COLO668 (cell line): ENCODE measurements at regions not wholly inside any gene's neighbourhood (a gene's known extent, or its start where the extent isn't known, plus 50 kb on each side); places are given as distances from the start of the nearest gene placed in this dataset.

Experiments
- DNase-seq: peaks from one replicate; lab custom pipeline; 2025; ENCODE audit not compliant: unreplicated experiment; lab: John Stamatoyannopoulos, UW

- no peak for DNase-seq
Measured at GRCh38 chr13:34764246-34764645, 177.8 kb upstream of the NBEA start.

DNA sequence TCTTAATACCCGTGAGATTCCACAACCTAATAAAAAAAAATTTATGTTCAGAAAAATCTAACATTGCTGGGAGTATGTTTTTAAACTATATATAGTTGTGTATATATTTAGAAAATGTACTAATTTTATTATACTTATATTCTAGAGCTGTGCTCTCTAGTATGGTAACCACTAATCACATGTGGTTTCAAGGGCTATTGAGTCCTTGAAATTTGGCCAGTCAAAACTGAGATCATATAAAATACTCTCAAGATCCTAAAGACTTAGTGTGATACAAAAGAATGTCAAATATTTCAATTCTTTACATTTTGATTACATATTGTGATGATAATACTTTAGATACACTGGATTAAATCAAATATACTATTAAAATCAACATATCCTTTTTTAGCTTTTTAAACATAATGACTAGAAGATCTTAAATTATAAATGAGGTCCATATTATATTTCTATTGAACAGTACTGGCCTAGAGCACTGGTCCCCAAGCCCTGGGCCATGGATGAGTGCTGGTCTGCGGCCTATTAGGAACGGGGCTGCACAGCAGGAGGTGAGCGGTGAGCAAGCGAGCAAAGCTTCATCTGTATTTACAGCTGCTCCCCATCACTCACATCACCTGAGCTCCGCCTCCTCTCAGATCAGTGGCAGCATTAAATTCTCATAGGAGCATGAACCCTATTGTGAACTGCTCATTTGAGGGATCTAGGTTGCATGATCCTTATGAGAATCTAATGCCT, 176.5 kb upstream of the NBEA start:
- DNase-seq: no peak

DNA sequence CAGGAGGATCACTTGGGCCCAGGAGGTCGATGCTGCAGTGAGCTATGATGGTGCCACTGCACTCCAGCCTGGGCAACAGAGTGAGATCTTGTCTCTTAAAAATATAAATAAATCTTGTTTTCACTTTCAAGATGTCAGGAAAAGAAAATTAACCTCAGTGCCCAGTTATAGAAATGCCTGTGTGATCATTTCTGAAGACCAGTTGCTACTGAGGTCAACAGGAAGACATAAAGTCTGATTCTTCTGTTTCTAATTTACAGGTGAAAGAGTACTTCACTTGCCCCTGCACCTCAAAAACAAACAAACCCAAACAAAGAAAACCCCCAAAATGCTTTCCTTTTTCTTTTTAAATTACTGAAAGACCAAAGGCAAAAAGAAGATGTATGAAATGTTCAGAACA, 174.3 kb upstream of the NBEA start:
- DNase-seq: no peak

- DNase-seq: no peak
Measured at GRCh38 chr13:34772206-34772605, 169.9 kb upstream of the NBEA start.

DNA sequence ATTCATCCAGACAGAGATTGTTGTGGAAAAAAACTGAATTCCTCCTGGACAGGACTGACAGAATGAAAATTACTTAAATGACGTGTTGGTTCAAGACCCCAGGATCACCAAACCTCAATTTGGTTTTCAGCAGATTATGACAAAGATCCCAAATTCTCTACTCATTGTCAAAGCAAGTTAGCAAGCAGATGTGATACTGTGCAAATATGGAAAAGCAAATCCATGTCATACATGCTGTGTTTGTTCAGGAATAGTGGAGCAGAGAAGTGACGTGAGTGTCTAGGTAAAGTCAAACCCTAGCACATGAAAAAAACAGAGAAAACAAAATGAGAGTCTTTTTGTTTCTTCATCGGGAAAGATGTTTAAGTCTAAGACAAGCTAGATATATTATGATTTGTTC, 169.2 kb upstream of the NBEA start:
- DNase-seq: no peak

DNA sequence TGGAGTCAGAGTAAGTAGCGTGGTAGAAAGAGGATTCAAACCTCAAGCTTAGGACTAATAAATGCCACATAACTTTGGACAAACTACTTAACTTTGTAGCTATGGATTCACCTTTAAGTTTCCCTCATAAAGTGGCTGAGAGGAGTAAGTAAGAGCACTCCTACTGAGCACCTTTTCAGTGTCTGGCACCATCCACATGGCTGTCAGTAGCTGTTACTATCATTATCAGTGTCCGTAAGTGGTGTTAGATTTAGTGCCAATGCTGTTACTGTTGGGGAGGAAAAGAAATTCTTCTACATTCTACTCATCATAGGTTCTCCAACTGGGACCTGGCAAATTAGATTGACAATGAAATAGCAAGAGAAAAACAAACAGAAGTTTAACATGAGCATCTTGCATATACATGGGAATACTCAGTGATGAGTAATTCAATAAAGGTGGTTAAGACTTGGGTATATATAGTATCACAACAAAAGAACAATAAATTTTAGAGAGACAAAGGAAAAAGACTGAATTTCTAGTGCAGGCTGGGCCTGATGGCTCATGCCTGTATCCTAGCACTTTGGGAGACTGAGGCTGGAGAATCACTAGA, 165.6 kb upstream of the NBEA start:
- DNase-seq: no peak

DNA sequence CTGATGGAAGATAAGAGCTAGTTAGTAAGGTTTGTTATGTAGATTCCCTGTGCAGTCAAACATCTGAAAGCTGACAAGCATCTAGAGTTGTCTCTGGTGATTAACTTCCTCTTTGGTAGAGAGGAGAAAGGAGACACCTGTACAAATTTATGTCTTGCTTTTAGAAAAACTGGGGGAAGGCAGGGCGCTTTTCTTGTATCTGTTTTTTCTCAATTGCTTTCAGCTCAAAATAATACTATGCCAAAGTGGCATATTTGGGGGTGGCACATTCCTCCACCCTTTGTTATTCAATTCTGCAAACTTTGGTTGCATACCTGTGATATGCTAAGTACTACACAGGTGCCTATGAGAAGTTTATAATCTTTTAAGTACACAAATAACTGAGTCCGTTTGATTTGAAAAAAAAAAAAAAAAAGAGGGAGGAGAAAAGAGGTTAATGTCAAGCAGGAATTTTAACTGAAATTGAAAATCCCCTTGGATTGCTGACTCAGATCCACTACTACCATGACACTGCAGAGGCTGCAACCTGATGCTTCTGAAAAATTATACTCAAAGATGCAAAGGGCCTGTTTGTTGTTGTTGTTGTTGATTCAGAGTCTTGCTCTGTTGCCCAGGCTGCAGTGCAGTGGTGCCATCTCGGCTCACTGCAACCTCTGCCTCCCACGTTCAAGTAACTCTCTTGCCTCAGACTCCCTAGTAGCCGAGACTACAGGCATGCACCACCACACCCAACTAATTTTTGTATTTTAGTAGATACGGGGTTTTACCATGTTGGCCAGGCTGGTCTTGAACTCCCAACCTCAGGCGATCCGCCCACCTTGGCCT, 164.8 kb upstream of the NBEA start:
- DNase-seq: no peak

DNA sequence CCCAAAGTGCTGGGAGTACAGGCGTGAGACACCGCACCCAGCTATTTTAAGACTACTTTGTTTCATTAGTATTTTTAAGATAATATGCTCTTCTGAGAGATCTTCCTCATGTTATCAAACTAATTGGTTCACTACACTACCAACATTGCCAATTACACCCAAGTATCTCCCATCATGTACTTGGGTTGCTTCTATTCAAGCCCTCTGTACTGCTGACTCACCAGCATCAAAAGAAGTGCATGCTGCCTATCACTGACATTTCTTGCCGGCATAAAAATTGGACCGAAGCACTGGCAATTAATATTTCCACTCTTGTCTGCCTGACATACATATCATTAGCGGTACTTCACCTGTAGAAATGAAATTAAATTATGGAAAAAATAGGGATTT, 164.2 kb upstream of the NBEA start:
- DNase-seq: no peak

DNA sequence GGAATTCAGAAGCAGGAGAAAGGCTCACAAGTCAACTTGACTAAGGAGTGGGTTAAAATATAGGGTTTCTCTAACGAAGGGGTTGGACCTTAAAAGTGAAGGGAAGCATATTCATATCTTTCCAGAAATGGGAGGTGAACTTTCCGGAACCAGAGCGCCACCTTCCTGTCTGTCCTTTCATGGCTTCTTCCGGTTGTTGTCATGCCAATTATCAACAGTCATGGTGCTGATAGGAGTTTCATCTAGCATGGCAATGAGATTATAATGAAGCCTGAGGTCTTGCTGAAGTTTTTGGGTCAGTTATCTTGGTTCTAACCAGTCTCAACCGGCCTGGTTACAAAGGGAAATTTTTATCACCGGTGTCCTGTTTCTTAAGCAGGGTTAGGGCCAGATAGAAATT, 162.9 kb upstream of the NBEA start:
- no peak for DNase-seq

- DNase-seq: no peak
Measured at GRCh38 chr13:34793301-34793700, 148.8 kb upstream of the NBEA start.

DNA sequence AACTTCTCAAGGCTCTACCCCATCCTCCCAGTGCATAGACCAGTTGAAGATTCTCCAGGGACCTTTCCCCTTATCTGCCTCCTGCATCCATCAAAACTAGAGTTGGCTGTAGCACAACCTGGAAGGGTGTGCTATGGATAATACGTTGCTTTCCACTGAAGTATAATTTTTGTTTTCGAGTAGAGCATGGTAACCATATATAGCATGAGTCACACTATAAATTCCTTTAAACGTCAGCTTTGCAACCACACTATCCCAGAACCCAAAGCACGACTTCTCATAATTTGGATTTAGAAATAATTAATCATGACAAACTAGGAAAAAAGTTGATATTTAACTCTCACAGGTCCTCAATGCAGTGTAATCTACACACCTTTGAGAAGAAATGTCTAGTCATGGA, 138.3 kb upstream of the NBEA start:
- no peak for DNase-seq

DNA sequence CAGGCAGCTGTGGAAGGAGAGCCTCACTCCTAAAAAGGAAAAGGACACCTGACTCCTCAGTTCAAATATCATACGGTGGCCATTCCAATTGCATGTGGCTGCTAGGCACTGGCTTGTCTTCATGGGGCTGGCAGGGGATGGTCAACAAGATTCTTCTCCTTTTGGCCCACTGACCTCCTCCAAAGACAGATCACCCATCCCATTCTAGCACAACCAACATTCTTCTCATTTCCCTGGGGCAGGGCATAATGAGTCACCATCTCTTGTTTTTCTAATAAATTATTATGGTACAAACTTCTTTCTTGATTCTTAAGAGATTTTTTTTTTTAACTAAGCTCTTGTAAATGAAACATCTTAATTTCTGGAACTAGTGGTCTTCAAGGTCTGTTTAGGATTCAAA, 136.7 kb upstream of the NBEA start:
- DNase-seq: no peak

GRCh38 chr13:34808649-34809048, 133.4 kb upstream of the NBEA start:
- no peak for DNase-seq

DNA sequence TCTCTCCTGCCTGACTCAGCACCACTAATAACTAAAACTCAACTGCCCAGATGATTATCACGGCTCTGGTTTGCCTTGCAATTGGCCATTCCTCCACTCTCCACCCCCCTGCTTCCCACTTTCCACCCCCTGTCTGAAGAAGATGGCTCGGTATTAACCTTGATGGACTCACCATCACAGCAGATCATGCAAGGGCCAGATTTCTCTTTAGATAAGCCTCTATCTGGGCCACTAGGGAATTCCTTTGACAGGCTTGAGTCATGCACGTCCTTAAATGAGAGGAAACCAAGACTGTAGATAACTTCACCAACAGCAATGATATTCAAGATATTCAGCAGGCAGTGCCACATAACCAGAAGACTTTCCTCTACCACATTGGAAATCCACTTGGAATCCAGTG, 131.1 kb upstream of the NBEA start:
- DNase-seq: no peak

DNA sequence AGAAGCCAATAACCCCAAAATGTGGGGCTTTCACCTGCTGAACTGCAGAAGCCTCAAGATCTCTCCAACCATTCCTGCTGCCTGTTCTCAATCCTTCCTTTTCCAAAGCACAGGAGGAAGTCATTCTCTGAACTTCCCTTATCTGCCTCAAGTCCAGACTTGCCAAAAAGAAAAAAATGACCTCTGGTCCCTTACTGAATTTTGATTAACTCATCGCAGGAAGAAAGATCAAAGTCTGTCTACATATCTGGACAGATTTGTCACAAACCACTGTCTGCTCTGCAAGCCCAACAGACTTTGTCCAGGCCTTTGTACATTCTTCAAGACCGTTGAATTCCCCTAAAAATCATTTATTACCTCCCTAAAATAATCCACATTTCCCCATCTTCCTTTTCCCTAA, 126.5 kb upstream of the NBEA start:
- no peak for DNase-seq

DNA sequence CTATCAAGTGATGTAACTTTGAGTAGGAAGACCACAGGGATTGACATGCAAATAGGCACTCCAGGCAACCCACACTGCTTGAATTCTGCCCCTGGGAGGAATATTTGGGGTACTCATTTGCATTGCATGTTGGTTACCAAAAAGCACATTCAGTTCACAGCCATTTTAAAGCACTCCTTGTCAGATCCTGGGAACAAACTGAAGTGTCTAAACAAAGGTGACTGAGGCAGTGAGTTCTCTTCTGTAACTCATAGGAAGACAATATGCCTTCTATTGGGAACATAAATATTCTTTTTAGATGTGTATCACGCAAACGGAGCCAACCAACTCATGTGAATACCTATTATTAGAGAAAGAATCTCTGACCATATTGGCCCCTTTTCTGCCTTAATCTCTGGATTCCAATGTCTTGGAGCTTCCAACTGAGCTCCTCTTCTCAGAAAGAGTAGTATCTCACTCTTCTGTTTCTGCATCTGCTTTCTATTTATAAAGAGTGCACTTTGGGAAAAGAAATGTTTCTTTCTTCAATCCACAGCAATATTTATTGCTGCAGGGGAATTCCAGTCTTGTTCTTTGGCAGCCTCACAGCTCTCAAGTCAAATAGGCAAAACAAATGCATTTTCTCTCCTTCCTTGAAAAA, 125.7 kb upstream of the NBEA start:
- no peak for DNase-seq

DNA sequence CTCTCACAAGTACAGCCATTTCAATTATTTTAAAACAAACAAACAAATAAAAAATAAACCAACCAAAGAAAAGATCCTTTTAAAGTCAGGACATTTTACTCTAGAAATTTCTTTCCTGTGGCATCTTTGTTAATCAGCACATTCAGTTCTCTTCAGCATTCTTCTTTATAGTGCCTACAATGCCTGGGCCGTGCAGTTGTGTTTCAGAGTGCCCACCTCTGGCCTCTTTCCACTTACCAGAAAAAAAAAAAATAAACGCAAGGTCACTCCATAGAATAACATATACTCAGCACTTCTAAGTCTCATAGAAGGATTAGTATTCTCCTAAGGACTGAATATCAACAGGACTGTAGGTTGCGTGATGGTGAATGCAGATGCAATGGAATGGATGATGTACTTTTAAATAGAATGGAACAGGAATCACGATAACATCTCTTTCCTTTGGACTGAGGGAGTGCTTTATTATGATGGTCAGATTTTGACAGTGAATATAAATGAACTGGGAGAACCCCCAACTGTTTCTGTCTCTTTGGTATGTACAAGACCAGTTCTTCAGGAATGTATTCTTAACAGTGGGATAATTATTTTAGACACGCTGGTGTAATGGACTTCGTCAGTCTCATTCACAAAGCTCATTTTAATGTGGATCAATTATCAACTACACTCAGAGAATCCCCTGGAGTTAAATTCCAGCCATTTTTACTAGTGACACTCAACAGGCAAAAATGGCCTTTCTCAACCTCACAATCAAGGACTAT, 125.0 kb upstream of the NBEA start:
- no peak for DNase-seq

DNA sequence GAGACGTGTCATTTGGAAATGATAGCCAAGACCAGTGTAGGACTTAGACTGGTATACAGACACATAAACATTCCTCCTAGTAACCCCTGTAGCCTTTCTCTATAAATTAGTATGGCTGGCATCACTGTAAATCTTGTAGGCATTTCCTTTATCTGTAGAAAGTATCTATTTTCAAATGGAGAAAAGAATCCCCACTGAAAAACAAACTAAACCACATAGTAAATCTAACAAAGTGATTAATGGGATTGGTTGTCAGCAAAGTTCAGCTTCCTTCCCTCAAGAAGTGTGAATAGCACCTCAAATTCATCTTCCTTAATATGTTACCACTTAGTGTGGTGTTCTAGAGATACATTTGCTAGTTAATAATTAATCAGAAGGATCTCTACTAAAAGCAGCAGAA, 119.4 kb upstream of the NBEA start:
- no peak for DNase-seq

- no peak for DNase-seq
Measured at GRCh38 chr13:34826432-34826831, 115.6 kb upstream of the NBEA start.

DNA sequence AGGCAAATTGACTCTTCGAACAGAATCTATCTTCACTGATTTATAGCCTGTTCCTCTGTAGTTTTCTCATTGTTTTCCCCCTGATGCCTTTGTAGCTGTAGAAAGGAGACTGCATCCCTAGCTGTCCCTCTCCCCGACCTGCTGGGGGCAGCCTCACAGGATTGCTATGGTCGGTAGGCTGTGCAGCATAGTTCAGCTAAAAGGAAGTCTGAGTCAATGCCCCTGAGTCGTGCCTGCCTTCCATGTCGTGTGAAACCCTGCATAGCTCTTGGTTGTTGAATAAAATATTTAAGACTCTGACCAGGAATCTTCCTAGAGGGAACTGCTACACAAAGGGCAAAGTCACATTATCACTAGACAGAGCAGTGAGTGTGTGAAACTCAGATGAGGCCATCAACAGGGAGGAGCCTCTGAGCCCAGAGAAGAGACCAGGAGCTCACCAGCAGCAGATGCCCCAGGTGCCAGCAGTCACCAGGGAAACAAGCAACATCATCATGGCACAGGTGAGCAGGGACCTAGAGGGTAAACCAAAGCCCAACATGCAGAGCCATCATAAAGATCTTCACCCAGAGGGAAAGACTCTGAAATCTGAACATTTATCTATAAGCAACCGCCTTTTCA, 108.4 kb upstream of the NBEA start:
- DNase-seq: peak; percentile 41

- no peak for DNase-seq
Measured at GRCh38 chr13:34842466-34842865, 99.6 kb upstream of the NBEA start.
